GM03348 (cell line): ENCODE measurements at regions not wholly inside any gene's neighbourhood (a gene's known extent, or its start where the extent isn't known, plus 50 kb on each side); places are given as distances from the start of the nearest gene placed in this dataset.
"Not testable (repeated sequence)": the region's sequence is repeated elsewhere in the genome, so short reads cannot be mapped to it uniquely, and the experiment has no call there.

Experiments
- DNase-seq: peaks from one replicate; pipeline ENCODE4 v3.0.0; 2012; ENCODE audit warnings: low spot score

- no peak for DNase-seq
These were observed 67.6 kb downstream of the HTR1A start for GRCh38 chr5:63894690-63895089.

GRCh38 chr5:63878788-63879187, 83.5 kb downstream of the HTR1A start:
- DNase-seq = no peak

GRCh38 chr5:63877961-63878360, 84.3 kb downstream of the HTR1A start:
- no peak for DNase-seq

GRCh38 chr5:63860379-63860778, 101.9 kb downstream of the HTR1A start:
- DNase-seq = no peak

GRCh38 chr5:63854076-63854475, 108.2 kb downstream of the HTR1A start:
- no peak for DNase-seq

GRCh38 chr5:63843190-63843589, 119.1 kb downstream of the HTR1A start:
- DNase-seq = no peak

- no peak for DNase-seq
These were observed 124.8 kb downstream of the HTR1A start for GRCh38 chr5:63837437-63837836.

- DNase-seq = no peak
These were observed 130.9 kb downstream of the HTR1A start for GRCh38 chr5:63831381-63831780.

- no peak for DNase-seq
These were observed 136.3 kb downstream of the HTR1A start for GRCh38 chr5:63825984-63826383.

GRCh38 chr5:63823583-63823982, 138.7 kb downstream of the HTR1A start:
- no peak for DNase-seq

GRCh38 chr5:63822614-63823013, 139.6 kb downstream of the HTR1A start:
- DNase-seq = no peak

GRCh38 chr5:63820577-63820976, 141.7 kb downstream of the HTR1A start:
- DNase-seq = no peak

GRCh38 chr5:63812693-63813092, 149.6 kb downstream of the HTR1A start:
- no peak for DNase-seq

- DNase-seq = no peak
These were observed 150.3 kb downstream of the HTR1A start for GRCh38 chr5:63811961-63812360.

- no peak for DNase-seq
These were observed 151.0 kb downstream of the HTR1A start for GRCh38 chr5:63811286-63811685.

- no peak for DNase-seq
These were observed 157.1 kb downstream of the HTR1A start for GRCh38 chr5:63805151-63805550.

- no peak for DNase-seq
These were observed 159.1 kb downstream of the HTR1A start for GRCh38 chr5:63803165-63803564.

- DNase-seq = no peak
These were observed 167.3 kb downstream of the HTR1A start for GRCh38 chr5:63794979-63795378.

- no peak for DNase-seq
These were observed 167.9 kb downstream of the HTR1A start for GRCh38 chr5:63794296-63794695.

- DNase-seq = no peak
These were observed 187.3 kb downstream of the HTR1A start for GRCh38 chr5:63774939-63775338.

- DNase-seq = no peak
These were observed 194.0 kb downstream of the HTR1A start for GRCh38 chr5:63768221-63768620.

- no peak for DNase-seq
These were observed 201.3 kb downstream of the HTR1A start for GRCh38 chr5:63760965-63761364.

GRCh38 chr5:63743096-63743798, 219.0 kb downstream of the HTR1A start:
- no peak for DNase-seq

GRCh38 chr5:63732880-63733279, 229.4 kb downstream of the HTR1A start:
- DNase-seq = not testable (repeated sequence)
